ENCODE measurements at regions not wholly inside any gene's neighbourhood (a gene's known extent, or its start where the extent isn't known, plus 50 kb on each side); places are given as distances from the start of the nearest gene placed in this dataset.

- TF ChIP-seq CTCF (IDR thresholded peaks at IDR 0.05; ENCODE audit: low read length) (no peak), EZH2 (optimal IDR thresholded peaks at IDR 0.05; ENCODE audit: low read depth, low read length) (no peak), EZH2phosphoT487 (IDR thresholded peaks at IDR 0.05; ENCODE audit: low read length) (no peak)
- Histone ChIP-seq H3K4me2 (ENCODE audit: low read depth, low read length) (no peak overlapping the region), H3F3A (ENCODE audit: insufficient read depth, low read length) (no peaks in the 10 kb centered on the region), H3K27me3 (replicated peaks; ENCODE audit: insufficient read depth, low read length) (peaks cover 78% of the 10 kb centered on the region), H3K9me2 (replicated peaks; ENCODE audit: insufficient read depth, low read length) (no peaks in the 10 kb centered on the region), H3K79me2 (ENCODE audit: low read length) (no peaks in the 10 kb centered on the region), H2AFZ (ENCODE audit: low read length) (no peak overlapping the region), H3K4me3 (ENCODE audit: low read length) (no peak overlapping the region), H3K27ac (ENCODE audit: low read length) (no peak overlapping the region), H4K20me1 (ENCODE audit: insufficient read depth, low read length) (no peaks in the 10 kb centered on the region), H3K36me3 (replicated peaks; ENCODE audit: insufficient read depth, low read length) (no peaks in the 10 kb centered on the region), H3K9me3 (replicated peaks; ENCODE audit: insufficient read depth, low read length) (no peaks in the 10 kb centered on the region), H3K4me1 (ENCODE audit: low read length) (no peaks in the 10 kb centered on the region), H3K9ac (ENCODE audit: low read length) (no peak overlapping the region)
- no peak for DNase-seq
Measured at GRCh38 chr16:86778108-86778745, 199.9 kb downstream of the FOXL1 start.

GRCh38 chr16:86778978-86779377 lies 200.6 kb downstream of the FOXL1 start:
- H3K79me2 ChIP-seq (ENCODE audit: low read length): no peaks in the 10 kb centered on the region
- H3K9ac ChIP-seq (ENCODE audit: low read length): no peak overlapping the region
- no peaks in the 10 kb centered on the region for H3K9me3 ChIP-seq (replicated peaks; ENCODE audit: insufficient read depth, low read length)
- no peaks in the 10 kb centered on the region for H3K4me1 ChIP-seq (ENCODE audit: low read length)
- no peak overlapping the region for H3K4me3 ChIP-seq (ENCODE audit: low read length)
- no peaks in the 10 kb centered on the region for H3K9me2 ChIP-seq (replicated peaks; ENCODE audit: insufficient read depth, low read length)
- H3K36me3 ChIP-seq (replicated peaks; ENCODE audit: insufficient read depth, low read length): no peaks in the 10 kb centered on the region
- H4K20me1 ChIP-seq (ENCODE audit: insufficient read depth, low read length): no peaks in the 10 kb centered on the region
- no peak overlapping the region for H3K27ac ChIP-seq (ENCODE audit: low read length)
- H3K4me2 ChIP-seq (ENCODE audit: low read depth, low read length): no peak overlapping the region
- H3F3A ChIP-seq (ENCODE audit: insufficient read depth, low read length): no peaks in the 10 kb centered on the region
- peaks cover 74% of the 10 kb centered on the region for H3K27me3 ChIP-seq (replicated peaks; ENCODE audit: insufficient read depth, low read length)
- no peak for TF ChIP-seq EZH2phosphoT487 (IDR thresholded peaks at IDR 0.05; ENCODE audit: low read length)
- no peak for TF ChIP-seq EZH2 (optimal IDR thresholded peaks at IDR 0.05; ENCODE audit: low read depth, low read length)
- DNase-seq: no peak
- no peak overlapping the region for H2AFZ ChIP-seq (ENCODE audit: low read length)

GRCh38 chr16:86781046-86781445 lies 202.7 kb downstream of the FOXL1 start:
- no peaks in the 10 kb centered on the region for H3F3A ChIP-seq (ENCODE audit: insufficient read depth, low read length)
- no peak overlapping the region for H3K27ac ChIP-seq (ENCODE audit: low read length)
- TF ChIP-seq CTCF (IDR thresholded peaks at IDR 0.05; ENCODE audit: low read length) (no peak), EZH2phosphoT487 (IDR thresholded peaks at IDR 0.05; ENCODE audit: low read length) (no peak), EZH2 (optimal IDR thresholded peaks at IDR 0.05; ENCODE audit: low read depth, low read length) (no peak)
- H3K4me2 ChIP-seq (ENCODE audit: low read depth, low read length): no peak overlapping the region
- H3K9me3 ChIP-seq (replicated peaks; ENCODE audit: insufficient read depth, low read length): no peaks in the 10 kb centered on the region
- H3K9me2 ChIP-seq (replicated peaks; ENCODE audit: insufficient read depth, low read length): no peaks in the 10 kb centered on the region
- H3K27me3 ChIP-seq (replicated peaks; ENCODE audit: insufficient read depth, low read length): peaks cover 66% of the 10 kb centered on the region
- H3K9ac ChIP-seq (ENCODE audit: low read length): no peak overlapping the region
- H3K36me3 ChIP-seq (replicated peaks; ENCODE audit: insufficient read depth, low read length): no peaks in the 10 kb centered on the region
- no peak for DNase-seq
- no peak overlapping the region for H3K4me3 ChIP-seq (ENCODE audit: low read length)
- no peak overlapping the region for H2AFZ ChIP-seq (ENCODE audit: low read length)
- no peaks in the 10 kb centered on the region for H3K4me1 ChIP-seq (ENCODE audit: low read length)
- H3K79me2 ChIP-seq (ENCODE audit: low read length): no peaks in the 10 kb centered on the region
- H4K20me1 ChIP-seq (ENCODE audit: insufficient read depth, low read length): no peaks in the 10 kb centered on the region
